ENCODE measurements at regions not wholly inside any gene's neighbourhood (a gene's known extent, or its start where the extent isn't known, plus 50 kb on each side); places are given as distances from the start of the nearest gene placed in this dataset.
"Not testable (repeated sequence)": the region's sequence is repeated elsewhere in the genome, so short reads cannot be mapped to it uniquely, and the experiment has no call there.

DNA sequence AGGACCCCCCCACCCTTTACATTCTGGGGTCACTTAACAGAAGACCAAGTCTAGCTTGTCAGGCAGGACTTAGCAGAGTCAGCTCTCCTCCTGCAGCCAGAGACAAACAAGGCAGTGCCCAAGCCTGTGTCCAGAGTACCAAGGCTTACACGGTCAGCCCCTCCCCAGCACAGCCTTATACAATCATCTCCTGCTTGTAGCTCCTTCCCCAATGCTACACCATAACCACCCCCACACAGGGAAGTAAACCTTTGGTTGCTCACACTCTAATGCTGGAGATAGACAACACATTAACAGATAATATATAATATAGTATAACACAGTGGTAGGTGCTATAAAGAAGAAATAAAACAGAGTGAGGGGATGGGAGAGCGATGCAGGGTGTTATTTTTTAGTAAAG lies 175.4 kb upstream of the PWP1 start:
- Histone ChIP-seq H3K4me3 (ENCODE audit: low read length) (no peak overlapping the region), H3K36me3 (ENCODE audit: insufficient read depth, low read length) (no peaks in the 10 kb centered on the region), H3K27me3 (ENCODE audit: insufficient read depth, low read length) (no peaks in the 10 kb centered on the region), H3K27ac (ENCODE audit: low read depth, low read length) (no peak overlapping the region), H3K4me1 (ENCODE audit: insufficient read depth, low read length) (0 out of 2 replicates have a peak, but pooled peaks cover 5% of the 10 kb centered on the region), H3K9ac (ENCODE audit: low read depth, low read length) (no peak overlapping the region), H3K9me3 (ENCODE audit: insufficient read depth, low read depth, low read length) (no peaks in the 10 kb centered on the region)
- 92% methylated on average over 2 of the region's 2 CpGs for WGBS

DNA sequence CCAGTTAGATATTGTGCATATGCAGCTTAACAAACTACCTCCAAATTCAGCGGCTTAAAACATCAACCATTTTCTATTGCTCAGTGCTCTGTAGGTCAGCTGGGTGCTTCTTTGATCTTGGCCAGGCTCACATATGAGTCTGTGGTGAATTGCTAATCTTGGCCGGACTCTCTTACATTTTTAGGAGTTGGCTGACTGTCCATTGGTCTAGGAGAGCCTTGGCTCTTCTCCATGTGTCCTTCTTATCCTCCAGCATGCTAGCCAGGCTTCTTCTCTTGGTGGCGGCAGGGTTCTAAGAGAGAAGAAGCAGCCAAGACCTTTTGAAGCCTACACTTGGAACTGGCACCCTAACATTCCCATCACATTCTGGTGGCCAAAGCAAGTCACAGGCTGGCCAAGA lies 174.3 kb upstream of the PWP1 start:
- no peak overlapping the region for H3K9ac ChIP-seq (ENCODE audit: low read depth, low read length)
- H3K4me1 ChIP-seq (ENCODE audit: insufficient read depth, low read length): 0 out of 2 replicates have a peak, but pooled peaks cover 5% of the 10 kb centered on the region
- no peak overlapping the region for H3K4me3 ChIP-seq (ENCODE audit: low read length)
- no peak overlapping the region for H3K27ac ChIP-seq (ENCODE audit: low read depth, low read length)
- H3K36me3 ChIP-seq (ENCODE audit: insufficient read depth, low read length): no peaks in the 10 kb centered on the region
- H3K27me3 ChIP-seq (ENCODE audit: insufficient read depth, low read length): no peaks in the 10 kb centered on the region
- no peaks in the 10 kb centered on the region for H3K9me3 ChIP-seq (ENCODE audit: insufficient read depth, low read depth, low read length)
- WGBS: 95% methylated on average over 3 of the region's 3 CpGs

DNA sequence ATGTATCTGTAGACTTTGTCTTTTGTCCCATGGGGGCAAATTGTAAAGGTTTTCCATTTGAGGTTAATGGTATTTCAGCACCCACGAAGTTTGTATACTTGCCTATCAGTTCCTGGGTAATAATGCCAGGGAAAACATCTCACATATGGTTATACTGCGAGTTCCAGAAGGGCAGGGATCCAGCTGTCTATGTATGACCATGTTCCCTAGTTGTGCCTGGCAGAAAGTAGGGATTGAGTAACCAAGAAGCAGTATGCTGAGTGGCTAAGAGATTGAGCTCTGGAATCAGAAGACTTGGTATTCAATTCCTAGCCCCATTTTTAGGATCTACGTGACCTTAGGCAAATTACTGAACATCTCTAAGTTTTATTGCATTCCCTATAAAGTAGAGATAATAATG lies 173.2 kb upstream of the PWP1 start:
- WGBS: 76% methylated on average over 3 of the region's 3 CpGs
- Histone ChIP-seq H3K4me3 (ENCODE audit: low read length) (no peak overlapping the region), H3K27me3 (ENCODE audit: insufficient read depth, low read length) (no peaks in the 10 kb centered on the region), H3K36me3 (ENCODE audit: insufficient read depth, low read length) (no peaks in the 10 kb centered on the region), H3K9ac (ENCODE audit: low read depth, low read length) (no peak overlapping the region), H3K9me3 (ENCODE audit: insufficient read depth, low read depth, low read length) (no peaks in the 10 kb centered on the region), H3K4me1 (ENCODE audit: insufficient read depth, low read length) (0 out of 2 replicates have a peak, but pooled peaks cover 5% of the 10 kb centered on the region), H3K27ac (ENCODE audit: low read depth, low read length) (no peak overlapping the region)

DNA sequence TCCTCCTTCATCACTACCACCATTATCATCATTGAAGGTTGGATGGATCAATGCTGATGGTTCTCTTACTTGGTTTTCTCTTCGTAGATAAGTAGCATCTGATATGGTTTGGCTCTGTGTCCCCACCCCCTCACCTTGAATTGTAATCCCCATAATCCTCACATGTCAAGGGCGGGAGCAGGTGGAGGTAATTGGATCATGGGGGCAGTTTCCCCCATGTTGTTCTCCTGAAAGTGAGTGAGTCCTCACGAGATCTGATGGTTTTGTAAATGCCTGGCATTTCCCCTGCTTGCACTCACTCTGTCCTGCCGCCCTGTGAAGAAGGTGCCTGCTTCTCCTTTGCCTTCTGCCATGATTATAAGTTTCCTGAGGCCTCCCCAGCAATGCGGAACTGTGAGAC lies 172.4 kb upstream of the PWP1 start:
- Histone ChIP-seq H3K9ac (ENCODE audit: low read depth, low read length) (no peak overlapping the region), H3K4me1 (ENCODE audit: insufficient read depth, low read length) (0 out of 2 replicates have a peak, but pooled peaks cover 5% of the 10 kb centered on the region), H3K9me3 (ENCODE audit: insufficient read depth, low read depth, low read length) (no peaks in the 10 kb centered on the region), H3K27ac (ENCODE audit: low read depth, low read length) (no peak overlapping the region), H3K4me3 (ENCODE audit: low read length) (no peak overlapping the region), H3K27me3 (ENCODE audit: insufficient read depth, low read length) (no peaks in the 10 kb centered on the region), H3K36me3 (ENCODE audit: insufficient read depth, low read length) (no peaks in the 10 kb centered on the region)
- 81% methylated on average over 4 of the region's 5 CpGs for WGBS

DNA sequence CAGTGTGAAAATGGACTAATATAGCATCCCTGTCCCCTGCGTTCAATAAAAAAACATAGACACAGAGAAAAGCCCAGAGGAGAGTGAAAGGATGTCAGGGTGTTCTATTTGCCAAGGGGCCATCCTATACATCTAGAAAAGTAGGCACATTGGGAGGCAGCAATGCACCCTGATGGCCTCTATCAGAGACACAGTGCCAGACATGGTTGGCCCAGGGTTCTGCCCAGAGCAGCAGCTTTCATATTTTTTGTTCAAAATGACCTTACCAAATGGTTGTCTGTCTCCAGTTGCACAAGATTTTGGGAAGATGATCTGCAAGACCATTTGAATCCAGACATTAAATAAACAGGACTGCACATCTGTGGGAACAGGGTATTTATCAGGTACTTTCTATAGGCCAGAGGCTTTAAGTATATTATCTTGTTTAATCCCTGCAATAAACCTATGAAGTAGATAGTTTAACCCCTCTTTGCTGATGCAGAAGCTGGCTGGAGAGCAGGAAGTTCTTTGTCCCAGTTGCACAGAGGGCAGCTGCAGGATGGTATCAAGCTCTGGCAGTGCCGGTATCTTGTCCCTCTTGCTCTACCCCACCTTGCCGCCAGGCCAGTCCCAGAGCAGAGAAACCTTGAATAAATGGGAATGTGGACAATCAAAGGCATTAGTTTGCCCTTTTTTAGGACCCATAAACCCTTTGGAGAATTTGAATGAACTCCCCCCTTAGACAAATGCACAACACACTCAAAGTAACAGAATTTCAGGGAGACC lies 171.8 kb upstream of the PWP1 start:
- Histone ChIP-seq H3K4me1 (ENCODE audit: insufficient read depth, low read length) (0 out of 2 replicates have a peak, but pooled peaks cover 5% of the 10 kb centered on the region), H3K9me3 (ENCODE audit: insufficient read depth, low read depth, low read length) (no peaks in the 10 kb centered on the region), H3K4me3 (ENCODE audit: low read length) (no peak overlapping the region), H3K9ac (ENCODE audit: low read depth, low read length) (no peak overlapping the region), H3K27me3 (ENCODE audit: insufficient read depth, low read length) (no peaks in the 10 kb centered on the region), H3K27ac (ENCODE audit: low read depth, low read length) (no peak overlapping the region), H3K36me3 (ENCODE audit: insufficient read depth, low read length) (no peaks in the 10 kb centered on the region)
- 94% methylated on average over 3 of the region's 3 CpGs for WGBS

DNA sequence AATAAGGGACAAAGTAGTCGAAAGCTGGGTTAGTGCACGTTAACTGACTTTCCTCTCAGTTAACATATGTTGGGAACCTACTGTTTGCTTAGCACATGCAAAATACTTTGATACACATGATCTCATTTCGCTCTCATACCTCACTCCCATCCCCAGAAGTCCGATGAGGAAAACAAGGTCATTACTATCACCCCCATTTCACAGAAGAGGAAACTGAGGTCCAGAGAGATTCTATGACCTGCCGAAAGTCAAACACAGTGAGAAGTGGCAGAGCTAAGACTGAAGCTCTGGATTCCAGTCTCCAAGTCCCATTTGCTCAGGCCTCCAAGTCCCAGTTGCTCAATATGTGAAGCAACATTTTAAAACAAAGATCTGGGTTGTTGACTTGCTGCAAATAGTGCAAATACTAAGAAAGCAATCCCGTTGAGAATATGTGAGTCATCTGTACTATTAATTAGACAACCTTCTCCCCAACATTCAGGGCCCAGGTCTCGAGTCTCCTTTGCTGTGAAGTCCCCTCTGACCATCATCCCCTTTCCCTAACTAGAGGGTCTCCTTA lies 170.6 kb upstream of the PWP1 start:
- H3K27ac ChIP-seq (ENCODE audit: low read depth, low read length): no peak overlapping the region
- H3K9ac ChIP-seq (ENCODE audit: low read depth, low read length): no peak overlapping the region
- H3K4me3 ChIP-seq (ENCODE audit: low read length): no peak overlapping the region
- H3K36me3 ChIP-seq (ENCODE audit: insufficient read depth, low read length): no peaks in the 10 kb centered on the region
- H3K4me1 ChIP-seq (ENCODE audit: insufficient read depth, low read length): no peaks in the 10 kb centered on the region
- WGBS: 92% methylated on average over 7 of the region's 7 CpGs
- H3K27me3 ChIP-seq (ENCODE audit: insufficient read depth, low read length): no peaks in the 10 kb centered on the region
- H3K9me3 ChIP-seq (ENCODE audit: insufficient read depth, low read depth, low read length): 0 out of 2 replicates have a peak, but pooled peaks cover 2% of the 10 kb centered on the region

DNA sequence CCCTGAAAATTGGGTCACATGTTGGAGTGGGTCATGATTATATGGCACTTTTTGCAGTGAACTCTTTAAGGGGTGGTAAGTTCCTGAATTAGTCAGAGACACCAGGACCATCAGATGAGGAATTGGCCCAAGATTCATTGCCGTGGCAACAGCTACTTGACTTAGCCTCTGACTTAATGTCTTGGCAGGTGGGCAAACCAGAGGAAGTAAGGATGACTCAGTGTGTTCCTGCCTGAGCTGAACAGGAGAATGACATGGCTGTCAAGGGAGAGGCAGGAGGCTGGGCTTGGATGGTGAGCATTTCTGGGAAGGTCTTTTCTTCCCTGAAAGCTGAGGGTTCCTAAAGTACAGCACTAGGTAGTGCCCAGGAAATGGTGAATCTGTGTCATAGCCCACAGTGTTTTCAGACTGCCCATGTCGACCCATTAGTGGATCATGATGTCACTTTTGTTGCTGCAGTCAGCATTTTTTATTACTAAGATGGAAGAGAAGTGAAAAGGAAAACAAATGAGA lies 170.1 kb upstream of the PWP1 start:
- WGBS: 73% methylated on average over 2 of the region's 2 CpGs
- no peak overlapping the region for H3K9ac ChIP-seq (ENCODE audit: low read depth, low read length)

DNA sequence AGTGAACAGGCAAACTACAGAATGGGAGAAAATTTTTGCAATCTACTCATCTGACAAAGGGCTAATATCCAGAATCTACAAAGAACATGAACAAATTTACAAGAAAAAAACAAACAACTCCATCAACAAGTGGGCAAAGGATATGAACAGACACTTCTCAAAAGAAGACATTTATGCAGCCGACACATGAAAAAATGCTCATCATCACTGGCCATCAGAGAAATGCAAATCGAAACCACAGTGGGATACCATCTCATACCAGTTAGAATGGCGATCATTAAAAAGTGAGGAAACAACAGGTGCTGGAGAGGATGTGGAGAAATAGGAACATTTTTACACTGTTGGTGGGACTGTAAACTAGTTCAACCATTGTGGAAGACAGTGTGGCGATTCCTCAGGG lies 167.8 kb upstream of the PWP1 start:
- not testable (repeated sequence) for H3K27ac ChIP-seq (ENCODE audit: low read depth, low read length); H3K4me3 ChIP-seq (ENCODE audit: low read length); H3K4me1 ChIP-seq (ENCODE audit: insufficient read depth, low read length); H3K36me3 ChIP-seq (ENCODE audit: insufficient read depth, low read length); H3K9me3 ChIP-seq (ENCODE audit: insufficient read depth, low read depth, low read length); H3K9ac ChIP-seq (ENCODE audit: low read depth, low read length); H3K27me3 ChIP-seq (ENCODE audit: insufficient read depth, low read length)
- 93% methylated on average over 3 of the region's 4 CpGs for WGBS

More for the DNA sequence above, 170.1 kb upstream of the PWP1 start:
- Histone ChIP-seq H3K4me1 (ENCODE audit: insufficient read depth, low read length) (no peaks in the 10 kb centered on the region), H3K27ac (ENCODE audit: low read depth, low read length) (no peak overlapping the region), H3K9me3 (ENCODE audit: insufficient read depth, low read depth, low read length) (0 out of 2 replicates have a peak, but pooled peaks cover 2% of the 10 kb centered on the region), H3K27me3 (ENCODE audit: insufficient read depth, low read length) (no peaks in the 10 kb centered on the region), H3K36me3 (ENCODE audit: insufficient read depth, low read length) (no peaks in the 10 kb centered on the region), H3K4me3 (ENCODE audit: low read length) (no peak overlapping the region)

DNA sequence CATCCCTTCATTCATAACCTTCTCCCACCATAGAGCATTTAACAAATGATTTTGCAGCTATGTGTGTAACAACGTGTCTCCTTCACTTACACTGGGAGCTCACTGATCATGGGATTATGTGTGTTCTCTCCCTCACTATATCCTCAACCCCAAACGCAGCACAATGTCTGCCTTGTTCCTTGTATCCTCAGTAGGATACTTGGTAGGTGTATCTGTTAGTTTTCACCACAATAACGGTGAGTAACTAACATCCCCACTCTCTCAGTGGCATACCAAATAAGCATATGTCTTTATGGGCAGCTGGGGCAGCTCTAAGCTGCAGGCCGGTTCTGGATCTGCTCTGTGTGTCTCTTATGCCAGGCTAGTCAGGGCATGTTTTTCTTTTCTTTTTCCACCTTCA lies 166.7 kb upstream of the PWP1 start:
- Histone ChIP-seq H3K9ac (ENCODE audit: low read depth, low read length) (no peak overlapping the region), H3K27ac (ENCODE audit: low read depth, low read length) (no peak overlapping the region), H3K4me3 (ENCODE audit: low read length) (no peak overlapping the region), H3K27me3 (ENCODE audit: insufficient read depth, low read length) (no peaks in the 10 kb centered on the region), H3K36me3 (ENCODE audit: insufficient read depth, low read length) (no peaks in the 10 kb centered on the region), H3K9me3 (ENCODE audit: insufficient read depth, low read depth, low read length) (0 out of 2 replicates have a peak, but pooled peaks cover 2% of the 10 kb centered on the region), H3K4me1 (ENCODE audit: insufficient read depth, low read length) (no peaks in the 10 kb centered on the region)
- 94% methylated on average over 3 of the region's 4 CpGs for WGBS

DNA sequence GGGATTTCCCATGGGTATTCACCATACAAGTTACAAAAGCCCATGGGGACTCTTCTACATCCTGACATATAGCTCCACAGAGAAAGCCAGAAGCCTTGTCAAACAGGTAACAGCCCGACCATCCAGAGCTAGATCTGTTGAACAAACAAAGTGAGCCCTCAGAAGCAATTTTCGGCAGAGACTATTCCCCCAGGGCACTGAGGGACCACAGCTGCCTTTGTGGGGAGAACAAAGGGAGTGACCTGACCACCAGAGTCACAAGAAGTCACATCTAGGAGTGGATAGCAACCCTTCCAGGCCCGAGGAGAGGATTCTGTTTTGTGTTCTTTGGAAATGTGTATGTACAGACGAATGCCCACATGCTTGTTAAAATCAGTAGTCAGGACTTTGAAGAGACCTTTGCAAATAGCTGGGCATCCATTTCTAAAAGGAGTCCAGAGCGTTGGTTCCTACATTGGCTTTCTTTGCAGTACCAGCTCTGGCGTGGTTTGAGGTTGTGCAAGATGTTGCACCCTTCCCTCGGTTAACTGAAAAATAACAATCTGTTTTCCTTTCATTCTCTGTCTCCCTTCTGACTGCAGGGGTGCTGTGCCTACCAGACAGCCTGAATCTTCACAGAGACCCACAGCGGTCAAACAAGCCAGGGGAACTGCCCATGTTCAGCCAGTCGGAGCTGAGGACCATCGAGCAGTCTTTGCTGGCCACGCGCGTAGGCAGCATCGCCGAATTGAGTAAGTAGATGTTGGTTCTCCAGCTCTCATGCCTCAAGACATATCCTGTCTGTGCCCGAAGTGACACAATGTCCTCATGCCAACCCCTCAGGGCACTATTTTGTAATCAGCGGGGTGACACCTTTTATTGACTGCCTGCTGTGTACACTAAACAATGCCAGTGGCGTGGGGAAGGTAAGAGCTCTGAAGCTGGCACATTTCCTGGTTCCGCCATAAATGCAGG lies 165.4 kb upstream of the PWP1 start:
- Histone ChIP-seq H3K9me3 (ENCODE audit: insufficient read depth, low read depth, low read length) (0 out of 2 replicates have a peak, but pooled peaks cover 2% of the 10 kb centered on the region), H3K27ac (ENCODE audit: low read depth, low read length) (no peak overlapping the region), H3K9ac (ENCODE audit: low read depth, low read length) (no peak overlapping the region), H3K4me3 (ENCODE audit: low read length) (no peak overlapping the region), H3K4me1 (ENCODE audit: insufficient read depth, low read length) (no peaks in the 10 kb centered on the region), H3K36me3 (ENCODE audit: insufficient read depth, low read length) (no peaks in the 10 kb centered on the region), H3K27me3 (ENCODE audit: insufficient read depth, low read length) (no peaks in the 10 kb centered on the region)
- 92% methylated on average over 19 of the region's 19 CpGs for WGBS

Data from HUES64 (cell line).